Pulmonary artery endothelial cell (primary cell): ENCODE measurements at regions not wholly inside any gene's neighbourhood (a gene's known extent, or its start where the extent isn't known, plus 50 kb on each side); places are given as distances from the start of the nearest gene placed in this dataset.

ENCODE experiments used
- DNase-seq: peaks from one replicate; pipeline ENCODE4 v3.0.0-alpha.2; 2011; ENCODE audit warnings: low read depth, low spot score

GRCh38 chr6:168726312-168726856, 285.4 kb downstream of the SMOC2 start:
- DNase-seq, result no peak

DNA sequence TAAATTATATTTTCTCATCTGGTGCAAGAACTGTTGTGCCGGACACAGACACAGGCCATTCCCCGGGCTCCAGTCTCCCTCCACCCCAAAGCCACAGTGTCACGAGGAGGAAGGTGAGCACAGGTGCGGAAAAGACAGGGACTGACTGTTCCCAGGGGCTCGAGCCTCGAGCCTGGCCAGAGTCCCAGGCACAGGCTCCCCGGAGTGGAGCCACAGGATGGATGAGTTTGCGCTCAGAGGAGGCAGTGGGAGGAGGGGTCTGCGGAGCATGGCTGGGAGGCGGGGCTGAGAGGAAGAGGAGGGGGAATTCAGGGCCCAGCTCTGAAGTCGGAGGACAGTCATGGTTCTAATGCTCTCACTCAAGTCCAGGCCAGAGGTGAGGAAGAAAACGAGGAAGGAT, 284.8 kb downstream of the SMOC2 start:
- no peak for DNase-seq

DNA sequence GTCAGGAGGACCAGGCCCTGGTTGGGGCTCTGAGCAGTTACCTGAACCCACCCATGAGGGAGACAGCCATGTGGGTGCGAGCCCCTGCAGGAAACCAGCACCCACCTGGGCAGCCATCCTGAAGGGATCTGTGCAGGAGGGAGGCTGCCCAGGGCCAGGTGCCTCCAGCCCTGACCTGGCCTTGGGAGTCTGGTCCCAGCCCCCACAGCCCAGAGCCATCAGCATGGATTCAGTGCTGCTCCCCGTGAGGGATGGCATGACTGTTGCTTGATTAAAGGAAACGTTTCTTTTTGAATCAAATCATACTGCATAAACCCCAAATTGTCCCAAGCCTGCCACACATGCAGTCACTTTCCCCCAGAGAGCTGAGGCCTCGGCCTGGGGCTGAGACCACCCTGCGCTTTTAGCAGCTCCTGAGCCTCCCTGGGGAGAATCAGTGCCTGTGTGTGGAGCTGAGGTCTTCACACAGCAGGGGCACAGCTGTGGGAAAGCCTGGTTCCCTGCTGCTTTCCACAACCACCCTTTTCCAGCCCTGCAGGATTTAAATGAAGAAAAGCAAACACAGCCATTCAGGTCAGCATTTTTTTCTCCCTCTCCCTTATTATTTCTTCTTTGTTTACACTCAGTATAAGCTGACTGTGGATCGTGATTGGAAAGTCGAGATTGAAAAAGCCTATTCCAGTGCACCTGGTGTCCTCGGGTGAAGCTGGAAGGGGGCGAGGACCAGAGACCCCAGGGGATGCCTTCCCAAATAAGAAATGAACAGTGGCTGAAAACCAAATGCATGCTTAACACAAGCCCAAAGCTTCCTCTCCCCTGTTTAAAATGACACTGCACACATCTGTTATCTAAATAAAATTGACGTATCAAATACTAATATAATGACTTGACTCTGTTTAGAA, 283.9 kb downstream of the SMOC2 start:
- DNase-seq, result no peak

- no peak for DNase-seq
Measured at GRCh38 chr6:168724033-168724432, 283.0 kb downstream of the SMOC2 start.

- DNase-seq, result no peak
Measured at GRCh38 chr6:168722397-168722796, 281.4 kb downstream of the SMOC2 start.

DNA sequence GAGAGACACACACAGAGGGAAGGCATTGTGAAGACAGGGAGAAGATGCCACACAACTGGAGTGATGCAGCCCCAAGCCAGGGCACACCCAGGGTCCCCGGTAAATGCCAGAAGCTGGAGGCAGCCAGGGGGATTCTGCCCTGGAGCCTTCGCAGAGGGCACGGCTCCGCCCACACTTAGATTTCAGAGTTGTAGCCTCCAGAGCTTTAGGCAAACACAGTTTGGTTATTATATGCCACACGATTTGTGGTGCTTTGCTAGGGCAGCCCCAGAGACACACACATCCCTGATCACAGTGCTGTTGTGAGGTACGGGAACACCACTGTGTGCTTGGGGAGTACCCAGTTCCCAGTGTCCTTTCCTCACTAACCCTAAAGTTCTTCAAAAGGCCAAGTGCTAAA, 280.6 kb downstream of the SMOC2 start:
- no peak for DNase-seq

DNA sequence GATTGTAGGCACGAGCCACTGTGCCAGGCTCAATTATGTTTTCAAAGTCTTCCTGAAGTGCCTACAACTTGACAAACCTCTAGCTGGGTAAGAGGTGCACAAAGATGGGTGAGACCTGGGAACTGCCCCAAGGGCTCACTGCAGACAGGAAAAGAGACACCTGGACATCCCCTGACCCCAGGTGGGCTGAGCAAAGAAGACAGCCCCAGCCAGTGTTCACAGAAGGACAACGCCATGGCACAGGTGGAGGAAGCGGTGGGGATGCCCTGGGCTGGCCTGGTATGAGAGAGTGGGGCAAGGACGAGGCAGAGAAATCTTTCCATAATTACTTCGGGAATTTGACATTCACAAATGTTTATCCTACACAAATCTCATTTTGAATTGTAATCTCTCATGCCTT, 278.9 kb downstream of the SMOC2 start:
- DNase-seq, result no peak

- DNase-seq, result no peak
Measured at GRCh38 chr6:168718821-168719475, 278.0 kb downstream of the SMOC2 start.
